HG03097 (cell line): ENCODE measurements at regions not wholly inside any gene's neighbourhood (a gene's known extent, or its start where the extent isn't known, plus 50 kb on each side); places are given as distances from the start of the nearest gene placed in this dataset.

Source experiments
- ATAC-seq: cut with Tn5 transposase; IDR thresholded peaks from one replicate; pipeline ENCODE4 v1.9.1; 2021; ENCODE audit not compliant: unreplicated experiment, low FRiP score

GRCh38 chr5:56523790-56524575 lies 290.9 kb upstream of the ANKRD55 start:
- ATAC-seq: no peak

- ATAC-seq: no peak
Measured at GRCh38 chr5:56522960-56523359, 289.8 kb upstream of the ANKRD55 start.

- no peak for ATAC-seq
Measured at GRCh38 chr5:56522169-56522568, 289.0 kb upstream of the ANKRD55 start.

GRCh38 chr5:56520986-56521730 lies 288.0 kb upstream of the ANKRD55 start:
- ATAC-seq: no peak

GRCh38 chr5:56518820-56519219 lies 285.7 kb upstream of the ANKRD55 start:
- ATAC-seq: no peak

- ATAC-seq: no peak
Measured at GRCh38 chr5:56517011-56517416, 283.9 kb upstream of the ANKRD55 start.

- no peak for ATAC-seq
Measured at GRCh38 chr5:56516441-56516840, 283.3 kb upstream of the ANKRD55 start.

GRCh38 chr5:56516035-56516434 lies 282.9 kb upstream of the ANKRD55 start:
- no peak for ATAC-seq

GRCh38 chr5:56515011-56515410 lies 281.9 kb upstream of the ANKRD55 start:
- no peak for ATAC-seq

- no peak for ATAC-seq
Measured at GRCh38 chr5:56514245-56514644, 281.1 kb upstream of the ANKRD55 start.

- ATAC-seq: no peak
Measured at GRCh38 chr5:56513141-56513540, 280.0 kb upstream of the ANKRD55 start.

GRCh38 chr5:56512313-56512996 lies 279.3 kb upstream of the ANKRD55 start:
- ATAC-seq: no peak

GRCh38 chr5:56511326-56511841 lies 278.3 kb upstream of the ANKRD55 start:
- ATAC-seq: no peak

GRCh38 chr5:56508249-56508648 lies 275.1 kb upstream of the ANKRD55 start:
- no peak for ATAC-seq

GRCh38 chr5:56507351-56507930 lies 274.3 kb upstream of the ANKRD55 start:
- ATAC-seq: no peak

GRCh38 chr5:56506211-56506965 lies 273.3 kb upstream of the ANKRD55 start:
- no peak for ATAC-seq

GRCh38 chr5:56503929-56504328 lies 270.8 kb upstream of the ANKRD55 start:
- ATAC-seq: no peak

- ATAC-seq: no peak
Measured at GRCh38 chr5:56501781-56502557, 268.8 kb upstream of the ANKRD55 start.

GRCh38 chr5:56499901-56500300 lies 266.8 kb upstream of the ANKRD55 start:
- no peak for ATAC-seq
